H9 (cell line): ENCODE measurements at regions not wholly inside any gene's neighbourhood (a gene's known extent, or its start where the extent isn't known, plus 50 kb on each side); places are given as distances from the start of the nearest gene placed in this dataset.

Experiments
- DNase-seq: peaks from one replicate; pipeline ENCODE4 v3.0.0-alpha.2; 2017
- H2AFZ ChIP-seq: one replicate; pipeline ENCODE4 v1.6.1; 2013; ENCODE audit warnings: mild to moderate bottlenecking, low read length, control low read depth, moderate library complexity
- H2AK5ac ChIP-seq: 2 replicates; pipeline ENCODE4 v1.6.1; 2013; ENCODE audit warnings: low read length, control low read depth, mixed read lengths; ENCODE audit not compliant: insufficient read length
- H2BK120ac ChIP-seq: one replicate; pipeline ENCODE4 v1.6.1; 2013; ENCODE audit warnings: low read depth, mild to moderate bottlenecking, low read length, control low read depth, inconsistent platforms; ENCODE audit not compliant: poor library complexity, severe bottlenecking
- H2BK12ac ChIP-seq: 2 replicates; pipeline ENCODE4 v1.6.1; 2013; ENCODE audit warnings: low read length, control low read depth, mixed read lengths, low read depth; ENCODE audit not compliant: insufficient read length
- H2BK15ac ChIP-seq: 2 replicates; pipeline ENCODE4 v1.6.1; 2013; ENCODE audit warnings: low read depth, low read length, control low read depth
- H2BK20ac ChIP-seq: one replicate; pipeline ENCODE4 v1.6.1; 2013; ENCODE audit warnings: low read depth, mild to moderate bottlenecking, low read length, control low read depth, inconsistent platforms; ENCODE audit not compliant: poor library complexity, severe bottlenecking
- H2BK5ac ChIP-seq: 2 replicates; pipeline ENCODE4 v1.6.1; 2013; ENCODE audit warnings: low read length, control low read depth, mixed read lengths; ENCODE audit not compliant: insufficient read length
- H3K14ac ChIP-seq: 2 replicates; pipeline ENCODE4 v1.6.1; 2013; ENCODE audit warnings: low read length, control low read depth; ENCODE audit not compliant: insufficient read depth
- H3K18ac ChIP-seq: 2 replicates; pipeline ENCODE4 v1.6.1; 2013; ENCODE audit warnings: low read depth, mild to moderate bottlenecking, mixed read lengths, low read length, control low read depth; ENCODE audit not compliant: insufficient read length
- H3K23ac ChIP-seq: 2 replicates; pipeline ENCODE4 v1.6.1; 2013; ENCODE audit warnings: low read length, control low read depth, mixed read lengths, low read depth; ENCODE audit not compliant: insufficient read length
- H3K23me2 ChIP-seq: 2 replicates; pipeline ENCODE4 v1.6.1; 2013; ENCODE audit warnings: low read depth, mild to moderate bottlenecking, mixed read lengths, low read length, control low read depth; ENCODE audit not compliant: insufficient read length, poor library complexity, severe bottlenecking
- H3K27ac ChIP-seq: 2 replicates; pipeline ENCODE4 v1.5.1; 2013; ENCODE audit warnings: low read length, control low read depth, mixed read lengths, low read depth; ENCODE audit not compliant: insufficient read length
- H3K27me3 ChIP-seq: 2 replicates; pipeline ENCODE4 v1.6.1; 2013; ENCODE audit warnings: low read length, control low read depth, inconsistent platforms; ENCODE audit not compliant: insufficient read depth
- H3K4ac ChIP-seq: 2 replicates; pipeline ENCODE4 v1.6.1; 2013; ENCODE audit warnings: low read depth, mild to moderate bottlenecking, control low read depth, inconsistent platforms, low read length, moderate library complexity
- H3K4me1 ChIP-seq: 2 replicates; pipeline ENCODE4 v1.6.1; 2013; ENCODE audit warnings: low read length, control low read depth, inconsistent platforms; ENCODE audit not compliant: insufficient read depth
- H3K4me2 ChIP-seq: 2 replicates; pipeline ENCODE4 v1.6.1; 2013; ENCODE audit warnings: low read length, control low read depth, mixed read lengths; ENCODE audit not compliant: insufficient read length, insufficient read depth
- H3K56ac ChIP-seq: 2 replicates; pipeline ENCODE4 v1.6.1; 2013; ENCODE audit warnings: low read depth, mild to moderate bottlenecking, mixed read lengths, low read length, control low read depth; ENCODE audit not compliant: insufficient read length
- H3K79me1 ChIP-seq: 2 replicates; pipeline ENCODE4 v1.6.1; 2013; ENCODE audit warnings: low read depth, mild to moderate bottlenecking, moderate library complexity, low read length, control low read depth, inconsistent platforms; ENCODE audit not compliant: insufficient read depth, poor library complexity, severe bottlenecking
- H3K79me2 ChIP-seq: 2 replicates; pipeline ENCODE4 v1.6.1; 2013; ENCODE audit warnings: low read length, control low read depth, inconsistent platforms; ENCODE audit not compliant: insufficient read depth
- H3K9ac ChIP-seq: 2 replicates; pipeline ENCODE4 v1.6.1; 2013; ENCODE audit warnings: low read length, control low read depth, mixed read lengths; ENCODE audit not compliant: insufficient read length; ENCODE audit errors: extremely low read depth
- H3K9me3 ChIP-seq: one replicate; pipeline ENCODE4 v1.6.1; 2013; ENCODE audit warnings: low read depth, low read length, inconsistent platforms; ENCODE audit not compliant: control insufficient read depth
- H3T11ph ChIP-seq: one replicate; pipeline ENCODE4 v1.6.1; 2013; ENCODE audit warnings: mild to moderate bottlenecking, low read length, control low read depth, inconsistent platforms
- H4K20me1 ChIP-seq: one replicate; pipeline ENCODE4 v1.6.1; 2013; ENCODE audit not compliant: control insufficient read depth, insufficient read length, insufficient read depth
- H4K5ac ChIP-seq: 2 replicates; pipeline ENCODE4 v1.6.1; 2013; ENCODE audit warnings: low read depth, mild to moderate bottlenecking, mixed read lengths, low read length, control low read depth; ENCODE audit not compliant: insufficient read length
- H4K8ac ChIP-seq: replicated peaks from 2 replicates; pipeline ENCODE4 v1.6.1; 2013; ENCODE audit warnings: low read length, control low read depth, mixed read lengths, low read depth; ENCODE audit not compliant: insufficient read length
- H4K91ac ChIP-seq: 2 replicates; pipeline ENCODE4 v1.6.1; 2013; ENCODE audit warnings: low read depth, mild to moderate bottlenecking, moderate library complexity, mixed read lengths, low read length, control low read depth; ENCODE audit not compliant: insufficient read length
- H3K27ac Mint-ChIP-seq, 3 experiments: 2 replicates in 2 of 3; 3 replicates in 1 of 3; pipeline ENCODE4 v1.8.0; 2020 to 2021; ENCODE audit warnings: mixed read lengths in 3 of 3, mild to moderate bottlenecking in 1 of 3, moderate library complexity in 1 of 3
- H3K27me3 Mint-ChIP-seq: 2 replicates; pipeline ENCODE4 v1.8.0; 2021; ENCODE audit warnings: low read depth, mild to moderate bottlenecking, moderate library complexity, mixed read lengths
- H3K36me3 Mint-ChIP-seq, 3 experiments: 2 replicates in 2 of 3; 3 replicates in 1 of 3; pipeline ENCODE4 v1.8.0; 2020 to 2021; ENCODE audit warnings: low read depth in 3 of 3, mixed read lengths in 3 of 3; ENCODE audit not compliant: insufficient read depth in 1 of 3
- H3K4me1 Mint-ChIP-seq, 2 experiments: 2 replicates each; pipeline ENCODE4 v1.8.0; 2020; ENCODE audit warnings: mixed read lengths in 2 of 2
- H3K4me3 Mint-ChIP-seq, 2 experiments: 2 replicates in 1 of 2; 3 replicates in 1 of 2; pipeline ENCODE4 v1.8.0; 2020 to 2021; ENCODE audit warnings: mild to moderate bottlenecking in 2 of 2, mixed read lengths in 2 of 2, moderate library complexity in 1 of 2
- H3K9me3 Mint-ChIP-seq, 2 experiments: 2 replicates in 1 of 2; 3 replicates in 1 of 2; pipeline ENCODE4 v1.8.0; 2020; ENCODE audit warnings: mild to moderate bottlenecking in 2 of 2, mixed read lengths in 2 of 2, moderate library complexity in 1 of 2
- CTCF ChIP-seq: fragments of 200-600 bp; sonication (generic); conservative IDR thresholded peaks from 3 replicates; pipeline ENCODE4 v1.8.0; 2021; ENCODE audit warnings: antibody characterized with exemption, mild to moderate bottlenecking
- WGBS: extraction: QIAGEN DNeasy Blood & Tissue Kit; methylation state at CpG from one replicate; pipeline ENCODE4 v1.1.7; 2013; ENCODE audit warnings: missing lambda C conversion rate, low lambda C conversion rate, mixed read lengths; ENCODE audit not compliant: insufficient read length; ENCODE audit errors: extremely low coverage; 5-methylcytosine and 5-hydroxymethylcytosine counted together

- Histone ChIP-seq H2BK12ac (no peak overlapping the region), H3T11ph (no peak overlapping the region), H3K4me2 (no peak overlapping the region), H2BK5ac (no peak overlapping the region), H3K27ac (no peak overlapping the region), H3K9ac (no peak overlapping the region), H4K20me1 (no peaks in the 10 kb centered on the region), H3K23me2 (no peaks in the 10 kb centered on the region), H4K5ac (no peak overlapping the region), H3K56ac (no peak overlapping the region), H2BK20ac (no peak overlapping the region), H3K23ac (no peak overlapping the region), H4K8ac (no peak overlapping the region), H2AK5ac (no peak overlapping the region), H3K79me2 (no peaks in the 10 kb centered on the region), H2BK15ac (no peak overlapping the region), H4K91ac (no peak overlapping the region), H3K27me3 (no peaks in the 10 kb centered on the region), H2BK120ac (no peak overlapping the region), H3K4ac (no peak overlapping the region), H3K79me1 (no peaks in the 10 kb centered on the region), H3K9me3 (no peaks in the 10 kb centered on the region), H2AFZ (no peak overlapping the region), H3K4me1 (no peaks in the 10 kb centered on the region; the same call in 1 of the 2 replicates), H3K18ac (no peak overlapping the region), H3K14ac (no peak overlapping the region)
- Mint-ChIP-seq H3K27me3 (peaks cover 5% of the 10 kb centered on the region), H3K27ac (no peak overlapping the region), H3K36me3 (no peaks in the 10 kb centered on the region), H3K4me1 (peaks cover 4 to 6% of the 10 kb centered on the region in 2 experiments), H3K4me3 (no peak overlapping the region), H3K9me3 (peaks cover 0 to 3% of the 10 kb centered on the region in 2 experiments; a peak in 2 of 5 replicates)
- no peak for TF ChIP-seq CTCF
- no peak for DNase-seq
- WGBS, result no CpG with 5 or more reads among the region's 3 CpGs
Measured at GRCh38 chr16:26673011-26673410, 393.7 kb upstream of the C16orf82 start.
